Liver (tissue), 8 donors: ENCODE measurements at regions not wholly inside any gene's neighbourhood (a gene's known extent, or its start where the extent isn't known, plus 50 kb on each side); places are given as distances from the start of the nearest gene placed in this dataset.
A peak's percentile ranks its signal among the peaks of the same experiment; 100 is the strongest.

Source experiments
- DNase-seq: peaks from one replicate; pipeline ENCODE4 v3.0.0-alpha.2; 2017; ENCODE audit warnings: low spot score
- H3K27ac ChIP-seq, 2 donors: one replicate each; pipeline ENCODE4 v1.7.0; 2013; ENCODE audit warnings: inconsistent platforms in 2 of 2, low read length in 2 of 2, control low read depth in 1 of 2, low read depth in 1 of 2, mild to moderate bottlenecking in 1 of 2
- H3K27me3 ChIP-seq, 4 donors: one replicate each; pipeline versions ENCODE4 v1.6.1 to v1.7.0; 2013; ENCODE audit warnings: low read length in 3 of 4, inconsistent platforms in 1 of 4, mild to moderate bottlenecking in 1 of 4, moderate library complexity in 1 of 4; ENCODE audit not compliant: control insufficient read depth in 4 of 4, insufficient read depth in 4 of 4
- H3K36me3 ChIP-seq, 4 donors: one replicate each; pipeline versions ENCODE4 v1.6.1 to v1.7.0; 2013; ENCODE audit warnings: low read length in 3 of 4, mild to moderate bottlenecking in 3 of 4, low read depth in 1 of 4, moderate library complexity in 1 of 4; ENCODE audit not compliant: control insufficient read depth in 4 of 4, insufficient read depth in 3 of 4
- H3K4me1 ChIP-seq, 4 donors: one replicate each; pipeline versions ENCODE4 v1.6.1 to v1.7.0; 2013; ENCODE audit warnings: low read length in 3 of 4, mild to moderate bottlenecking in 3 of 4, moderate library complexity in 1 of 4; ENCODE audit not compliant: control insufficient read depth in 4 of 4, insufficient read depth in 4 of 4
- H3K4me3 ChIP-seq, 3 donors: one replicate each; pipeline versions ENCODE4 v1.6.1 to v1.7.0; 2013; ENCODE audit warnings: low read length in 3 of 3, control low read depth in 1 of 3, low read depth in 1 of 3, mild to moderate bottlenecking in 1 of 3
- H3K9ac ChIP-seq, 2 donors: one replicate each; pipeline ENCODE4 v1.7.0; 2013; ENCODE audit warnings: low read length in 2 of 2, mild to moderate bottlenecking in 2 of 2, moderate library complexity in 2 of 2, control low read depth in 1 of 2, low read depth in 1 of 2
- H3K9me3 ChIP-seq, 4 donors: one replicate each; pipeline versions ENCODE4 v1.6.1 to v1.7.0; 2013; ENCODE audit warnings: low read length in 3 of 4; ENCODE audit not compliant: control insufficient read depth in 4 of 4
- EGR1 ChIP-seq, 2 donors: IDR thresholded peaks; 2 replicates each; pipeline ENCODE4 v1.6.1; 2016 to 2018; ENCODE audit warnings: antibody characterized with exemption in 2 of 2, low read depth in 2 of 2
- FOXA1 ChIP-seq: IDR thresholded peaks from 2 replicates; pipeline ENCODE4 v1.6.1; 2016; ENCODE audit warnings: antibody characterized with exemption
- FOXA2 ChIP-seq: IDR thresholded peaks from 2 replicates; pipeline ENCODE4 v1.6.1; 2016; ENCODE audit warnings: antibody characterized with exemption
- GABPA ChIP-seq, 2 donors: IDR thresholded peaks in 1 of 2; conservative IDR thresholded peaks in 1 of 2; 2 replicates each; pipeline ENCODE4 v1.6.1; 2016; ENCODE audit warnings: antibody characterized with exemption in 2 of 2, mild to moderate bottlenecking in 1 of 2, moderate library complexity in 1 of 2
- HNF4G ChIP-seq: IDR thresholded peaks from 2 replicates; pipeline ENCODE4 v1.6.1; 2016; ENCODE audit warnings: antibody characterized with exemption
- JUND ChIP-seq, 2 donors: IDR thresholded peaks; 2 replicates each; pipeline ENCODE4 v1.6.1; 2016; ENCODE audit warnings: antibody characterized with exemption in 2 of 2
- NR2F2 ChIP-seq: IDR thresholded peaks from 2 replicates; pipeline ENCODE4 v1.6.1; 2016; ENCODE audit warnings: antibody characterized with exemption
- RAD21 ChIP-seq, 2 donors: IDR thresholded peaks; 2 replicates each; pipeline ENCODE4 v1.6.1; 2016; ENCODE audit warnings: antibody characterized with exemption in 2 of 2, mild to moderate bottlenecking in 2 of 2
- RXRA ChIP-seq, 2 donors: IDR thresholded peaks; 2 replicates each; pipeline ENCODE4 v1.6.1; 2017 to 2018; ENCODE audit warnings: antibody characterized with exemption in 2 of 2, mild to moderate bottlenecking in 1 of 2
- SP1 ChIP-seq: IDR thresholded peaks from 2 replicates; pipeline ENCODE4 v1.6.1; 2018; ENCODE audit warnings: antibody characterized with exemption, mild to moderate bottlenecking
- TAF1 ChIP-seq: conservative IDR thresholded peaks from 2 replicates; pipeline ENCODE4 v1.6.1; 2016; ENCODE audit warnings: antibody characterized with exemption, mild to moderate bottlenecking
- YY1 ChIP-seq: IDR thresholded peaks from 2 replicates; pipeline ENCODE4 v1.6.1; 2016; ENCODE audit warnings: antibody characterized with exemption, mild to moderate bottlenecking
- WGBS: extraction: QIAGEN DNeasy Blood & Tissue Kit; methylation state at CpG from one replicate; pipeline ENCODE4 v1.1.7; 2013; 5-methylcytosine and 5-hydroxymethylcytosine counted together
- TF ChIP-seq, protein P1 (sequence below): IDR thresholded peaks from 2 replicates; pipeline ENCODE4 v1.6.1; 2016; ENCODE audit warnings: antibody characterized with exemption
- TF ChIP-seq, protein P2 (sequence below): IDR thresholded peaks from 2 replicates; pipeline ENCODE4 v1.6.1; 2016; ENCODE audit warnings: antibody characterized with exemption
- TF ChIP-seq, protein P3 (sequence below): fragments of 150-350 bp; IDR thresholded peaks from 2 replicates; pipeline ENCODE4 v1.5.1; 2017; ENCODE audit warnings: improper control_type of control experiment, low read depth, low read length; ENCODE audit not compliant: missing input control
- TF ChIP-seq, protein P4 (sequence below): IDR thresholded peaks from 2 replicates; pipeline ENCODE4 v1.6.1; 2016; ENCODE audit warnings: antibody characterized with exemption
- TF ChIP-seq, protein P5 (sequence below): IDR thresholded peaks from 2 replicates; pipeline ENCODE4 v1.6.1; 2016; ENCODE audit warnings: antibody characterized with exemption, mild to moderate bottlenecking
- donor health status: healthy.
- donor health status: healthy.
- donor health status: healthy.
- donor health status: healthy.
- donor health status: healthy.

DNA sequence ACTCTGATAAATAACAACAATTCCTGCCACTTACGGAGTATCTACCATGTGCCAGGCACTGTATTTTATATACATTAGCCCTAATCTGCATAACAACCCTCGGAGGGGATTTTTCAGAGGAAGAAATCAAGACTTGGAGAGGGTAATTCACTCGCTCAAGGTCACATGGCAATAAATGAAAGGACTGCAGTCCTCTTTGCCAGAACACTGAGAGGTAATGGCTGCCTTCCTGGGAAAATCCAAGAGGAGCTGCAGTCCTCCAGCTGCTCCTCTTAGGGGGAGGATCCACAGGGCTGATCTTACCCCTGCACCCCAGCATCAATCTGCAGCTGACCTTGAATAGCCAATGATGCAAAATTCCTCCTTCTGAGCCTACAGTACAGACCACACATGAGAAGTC, 114.1 kb upstream of the RPL38 start:
- WGBS: 67% methylated on average over 3 of the region's 3 CpGs
- no peak overlapping the region for H3K4me3 ChIP-seq
- TF ChIP-seq YY1 (no peak), SP1 (no peak), GABPA (IDR thresholded peaks at IDR 0.05 in 1 of 2, conservative IDR thresholded peaks at IDR 0.05 in 1 of 2) (no peak), RXRA (IDR thresholded peaks at IDR 0.05) (no peak), HNF4G (no peak), NR2F2 (no peak), JUND (IDR thresholded peaks at IDR 0.05) (no peak)
- TF ChIP-seq, protein P1, sequence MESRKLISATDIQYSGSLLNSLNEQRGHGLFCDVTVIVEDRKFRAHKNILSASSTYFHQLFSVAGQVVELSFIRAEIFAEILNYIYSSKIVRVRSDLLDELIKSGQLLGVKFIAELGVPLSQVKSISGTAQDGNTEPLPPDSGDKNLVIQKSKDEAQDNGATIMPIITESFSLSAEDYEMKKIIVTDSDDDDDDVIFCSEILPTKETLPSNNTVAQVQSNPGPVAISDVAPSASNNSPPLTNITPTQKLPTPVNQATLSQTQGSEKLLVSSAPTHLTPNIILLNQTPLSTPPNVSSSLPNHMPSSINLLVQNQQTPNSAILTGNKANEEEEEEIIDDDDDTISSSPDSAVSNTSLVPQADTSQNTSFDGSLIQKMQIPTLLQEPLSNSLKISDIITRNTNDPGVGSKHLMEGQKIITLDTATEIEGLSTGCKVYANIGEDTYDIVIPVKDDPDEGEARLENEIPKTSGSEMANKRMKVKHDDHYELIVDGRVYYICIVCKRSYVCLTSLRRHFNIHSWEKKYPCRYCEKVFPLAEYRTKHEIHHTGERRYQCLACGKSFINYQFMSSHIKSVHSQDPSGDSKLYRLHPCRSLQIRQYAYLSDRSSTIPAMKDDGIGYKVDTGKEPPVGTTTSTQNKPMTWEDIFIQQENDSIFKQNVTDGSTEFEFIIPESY: no peak
- TF ChIP-seq, protein P2, sequence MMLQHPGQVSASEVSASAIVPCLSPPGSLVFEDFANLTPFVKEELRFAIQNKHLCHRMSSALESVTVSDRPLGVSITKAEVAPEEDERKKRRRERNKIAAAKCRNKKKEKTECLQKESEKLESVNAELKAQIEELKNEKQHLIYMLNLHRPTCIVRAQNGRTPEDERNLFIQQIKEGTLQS: no peak
- TF ChIP-seq, protein P3, sequence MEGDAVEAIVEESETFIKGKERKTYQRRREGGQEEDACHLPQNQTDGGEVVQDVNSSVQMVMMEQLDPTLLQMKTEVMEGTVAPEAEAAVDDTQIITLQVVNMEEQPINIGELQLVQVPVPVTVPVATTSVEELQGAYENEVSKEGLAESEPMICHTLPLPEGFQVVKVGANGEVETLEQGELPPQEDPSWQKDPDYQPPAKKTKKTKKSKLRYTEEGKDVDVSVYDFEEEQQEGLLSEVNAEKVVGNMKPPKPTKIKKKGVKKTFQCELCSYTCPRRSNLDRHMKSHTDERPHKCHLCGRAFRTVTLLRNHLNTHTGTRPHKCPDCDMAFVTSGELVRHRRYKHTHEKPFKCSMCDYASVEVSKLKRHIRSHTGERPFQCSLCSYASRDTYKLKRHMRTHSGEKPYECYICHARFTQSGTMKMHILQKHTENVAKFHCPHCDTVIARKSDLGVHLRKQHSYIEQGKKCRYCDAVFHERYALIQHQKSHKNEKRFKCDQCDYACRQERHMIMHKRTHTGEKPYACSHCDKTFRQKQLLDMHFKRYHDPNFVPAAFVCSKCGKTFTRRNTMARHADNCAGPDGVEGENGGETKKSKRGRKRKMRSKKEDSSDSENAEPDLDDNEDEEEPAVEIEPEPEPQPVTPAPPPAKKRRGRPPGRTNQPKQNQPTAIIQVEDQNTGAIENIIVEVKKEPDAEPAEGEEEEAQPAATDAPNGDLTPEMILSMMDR: no peak
- TF ChIP-seq, protein P4, sequence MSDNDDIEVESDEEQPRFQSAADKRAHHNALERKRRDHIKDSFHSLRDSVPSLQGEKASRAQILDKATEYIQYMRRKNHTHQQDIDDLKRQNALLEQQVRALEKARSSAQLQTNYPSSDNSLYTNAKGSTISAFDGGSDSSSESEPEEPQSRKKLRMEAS: no peak
- no peak overlapping the region for H3K27ac ChIP-seq
- DNase-seq: no peak
- H3K36me3 ChIP-seq: no peaks in the 10 kb centered on the region
- H3K4me1 ChIP-seq: no peaks in the 10 kb centered on the region
- H3K27me3 ChIP-seq: no peaks in the 10 kb centered on the region
- peaks cover 0 to 18% (median 12%) of the 10 kb centered on the region in 4 donors for H3K9me3 ChIP-seq
- H3K9ac ChIP-seq: no peak overlapping the region

DNA sequence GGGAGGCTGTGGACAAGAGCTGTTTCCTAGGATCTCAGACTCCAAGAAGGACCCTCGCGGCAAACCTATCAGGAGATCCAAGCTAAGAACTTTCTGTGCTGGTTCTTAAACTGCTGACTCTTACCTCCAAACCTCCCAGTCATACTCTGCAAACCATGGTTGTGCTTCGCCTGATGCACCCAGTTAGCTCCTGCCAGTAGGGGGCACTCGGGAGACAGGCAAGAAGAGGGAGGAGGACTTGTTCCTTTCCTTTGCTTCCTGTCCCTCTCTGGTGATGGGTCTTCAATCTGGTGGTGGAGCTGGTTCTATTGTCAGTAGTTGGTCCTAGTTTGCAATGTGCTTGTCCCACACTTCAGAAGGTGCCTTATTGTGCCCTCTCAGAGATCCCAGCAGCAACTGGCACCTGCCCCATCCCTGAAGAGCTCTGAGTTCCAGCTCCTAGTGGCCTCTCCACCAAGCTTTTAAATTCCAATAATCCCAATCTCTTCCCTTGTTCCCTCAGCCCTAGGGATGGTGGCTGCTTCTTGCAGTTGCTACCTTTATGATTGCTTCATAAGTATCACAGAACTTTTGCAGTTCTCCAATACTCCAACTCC, 113.5 kb upstream of the RPL38 start:
- TF ChIP-seq FOXA1 (no peak), TAF1 (no peak), FOXA2 (no peak), JUND (IDR thresholded peaks at IDR 0.05) (no peak), NR2F2 (no peak), SP1 (no peak), GABPA (IDR thresholded peaks at IDR 0.05 in 1 of 2, conservative IDR thresholded peaks at IDR 0.05 in 1 of 2) (no peak), RAD21 (IDR thresholded peaks at IDR 0.05) (peak; percentile 56 to 74), HNF4G (no peak), RXRA (IDR thresholded peaks at IDR 0.05) (no peak), EGR1 (IDR thresholded peaks at IDR 0.05; ENCODE audit: low read depth in 2 of 2) (no peak)
- TF ChIP-seq, protein P5, sequence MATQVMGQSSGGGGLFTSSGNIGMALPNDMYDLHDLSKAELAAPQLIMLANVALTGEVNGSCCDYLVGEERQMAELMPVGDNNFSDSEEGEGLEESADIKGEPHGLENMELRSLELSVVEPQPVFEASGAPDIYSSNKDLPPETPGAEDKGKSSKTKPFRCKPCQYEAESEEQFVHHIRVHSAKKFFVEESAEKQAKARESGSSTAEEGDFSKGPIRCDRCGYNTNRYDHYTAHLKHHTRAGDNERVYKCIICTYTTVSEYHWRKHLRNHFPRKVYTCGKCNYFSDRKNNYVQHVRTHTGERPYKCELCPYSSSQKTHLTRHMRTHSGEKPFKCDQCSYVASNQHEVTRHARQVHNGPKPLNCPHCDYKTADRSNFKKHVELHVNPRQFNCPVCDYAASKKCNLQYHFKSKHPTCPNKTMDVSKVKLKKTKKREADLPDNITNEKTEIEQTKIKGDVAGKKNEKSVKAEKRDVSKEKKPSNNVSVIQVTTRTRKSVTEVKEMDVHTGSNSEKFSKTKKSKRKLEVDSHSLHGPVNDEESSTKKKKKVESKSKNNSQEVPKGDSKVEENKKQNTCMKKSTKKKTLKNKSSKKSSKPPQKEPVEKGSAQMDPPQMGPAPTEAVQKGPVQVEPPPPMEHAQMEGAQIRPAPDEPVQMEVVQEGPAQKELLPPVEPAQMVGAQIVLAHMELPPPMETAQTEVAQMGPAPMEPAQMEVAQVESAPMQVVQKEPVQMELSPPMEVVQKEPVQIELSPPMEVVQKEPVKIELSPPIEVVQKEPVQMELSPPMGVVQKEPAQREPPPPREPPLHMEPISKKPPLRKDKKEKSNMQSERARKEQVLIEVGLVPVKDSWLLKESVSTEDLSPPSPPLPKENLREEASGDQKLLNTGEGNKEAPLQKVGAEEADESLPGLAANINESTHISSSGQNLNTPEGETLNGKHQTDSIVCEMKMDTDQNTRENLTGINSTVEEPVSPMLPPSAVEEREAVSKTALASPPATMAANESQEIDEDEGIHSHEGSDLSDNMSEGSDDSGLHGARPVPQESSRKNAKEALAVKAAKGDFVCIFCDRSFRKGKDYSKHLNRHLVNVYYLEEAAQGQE: no peak
- TF ChIP-seq, protein P3: peak; percentile 40
- TF ChIP-seq, protein P4: no peak
- TF ChIP-seq, protein P2: no peak
- Histone ChIP-seq H3K4me3 (no peak overlapping the region), H3K9me3 (peaks cover 0 to 16% (median 12%) of the 10 kb centered on the region in 4 donors), H3K4me1 (no peaks in the 10 kb centered on the region), H3K27me3 (no peaks in the 10 kb centered on the region), H3K36me3 (no peaks in the 10 kb centered on the region), H3K9ac (no peak overlapping the region), H3K27ac (no peak overlapping the region)
- peak; percentile 58 for DNase-seq
- 31% methylated on average over 4 of the region's 4 CpGs for WGBS
